VCaP (cell line): ENCODE measurements at regions not wholly inside any gene's neighbourhood (a gene's known extent, or its start where the extent isn't known, plus 50 kb on each side); places are given as distances from the start of the nearest gene placed in this dataset.
A peak's percentile ranks its signal among the peaks of the same experiment; 100 is the strongest.
"Not testable (repeated sequence)": the region's sequence is repeated elsewhere in the genome, so short reads cannot be mapped to it uniquely, and the experiment has no call there.

Experiments used
- H3K27ac ChIP-seq: fragments of 450-650 bp; 2 replicates; pipeline ENCODE4 v1.5.1; 2017
- TF ChIP-seq, protein P1 (sequence below): fragments of 450-650 bp; conservative IDR thresholded peaks from 2 replicates; pipeline ENCODE4 v1.5.1; 2017; ENCODE audit warnings: mild to moderate bottlenecking, moderate library complexity

DNA sequence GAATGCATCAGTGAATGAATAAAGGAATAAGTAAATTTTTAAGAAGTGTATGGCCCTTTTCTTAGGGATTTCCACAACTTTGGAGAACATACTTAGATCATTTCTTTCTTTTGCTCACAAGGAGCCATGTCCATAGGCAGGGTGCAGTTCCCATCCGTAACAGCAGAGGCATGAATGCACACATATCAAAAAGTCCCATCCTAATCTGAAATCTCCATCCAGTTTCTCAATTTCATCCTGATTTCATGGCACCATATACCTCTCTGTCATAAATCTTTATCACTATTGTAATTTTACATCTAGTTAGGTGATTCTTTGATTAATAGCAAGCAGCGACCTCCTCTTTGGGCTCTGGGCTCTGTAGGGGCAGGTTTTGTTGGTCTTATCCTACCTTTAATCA lies 359.2 kb downstream of the RRAGC start:
- TF ChIP-seq, protein P1, sequence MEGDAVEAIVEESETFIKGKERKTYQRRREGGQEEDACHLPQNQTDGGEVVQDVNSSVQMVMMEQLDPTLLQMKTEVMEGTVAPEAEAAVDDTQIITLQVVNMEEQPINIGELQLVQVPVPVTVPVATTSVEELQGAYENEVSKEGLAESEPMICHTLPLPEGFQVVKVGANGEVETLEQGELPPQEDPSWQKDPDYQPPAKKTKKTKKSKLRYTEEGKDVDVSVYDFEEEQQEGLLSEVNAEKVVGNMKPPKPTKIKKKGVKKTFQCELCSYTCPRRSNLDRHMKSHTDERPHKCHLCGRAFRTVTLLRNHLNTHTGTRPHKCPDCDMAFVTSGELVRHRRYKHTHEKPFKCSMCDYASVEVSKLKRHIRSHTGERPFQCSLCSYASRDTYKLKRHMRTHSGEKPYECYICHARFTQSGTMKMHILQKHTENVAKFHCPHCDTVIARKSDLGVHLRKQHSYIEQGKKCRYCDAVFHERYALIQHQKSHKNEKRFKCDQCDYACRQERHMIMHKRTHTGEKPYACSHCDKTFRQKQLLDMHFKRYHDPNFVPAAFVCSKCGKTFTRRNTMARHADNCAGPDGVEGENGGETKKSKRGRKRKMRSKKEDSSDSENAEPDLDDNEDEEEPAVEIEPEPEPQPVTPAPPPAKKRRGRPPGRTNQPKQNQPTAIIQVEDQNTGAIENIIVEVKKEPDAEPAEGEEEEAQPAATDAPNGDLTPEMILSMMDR, result peak; percentile 49
- no peak overlapping the region for H3K27ac ChIP-seq

DNA sequence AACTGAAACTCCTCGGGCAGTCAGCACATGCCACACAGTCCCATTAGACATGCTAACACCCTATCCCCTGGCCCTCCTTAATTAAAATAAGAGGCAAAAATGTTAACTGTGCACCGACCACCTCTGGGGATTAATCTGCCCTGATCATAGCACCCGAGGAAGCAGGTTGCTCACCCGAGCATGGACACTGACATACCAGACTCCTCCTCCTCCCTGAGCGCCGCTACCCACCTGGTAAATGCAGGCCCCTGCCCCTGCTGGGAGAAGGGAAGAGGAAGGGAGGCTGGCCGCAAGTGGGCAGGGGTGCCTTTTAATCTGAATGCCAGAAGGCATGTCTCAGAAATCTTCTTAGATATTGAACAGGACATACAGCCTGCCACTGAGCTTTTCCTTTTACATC lies 360.9 kb downstream of the RRAGC start:
- TF ChIP-seq, protein P1, result no peak

DNA sequence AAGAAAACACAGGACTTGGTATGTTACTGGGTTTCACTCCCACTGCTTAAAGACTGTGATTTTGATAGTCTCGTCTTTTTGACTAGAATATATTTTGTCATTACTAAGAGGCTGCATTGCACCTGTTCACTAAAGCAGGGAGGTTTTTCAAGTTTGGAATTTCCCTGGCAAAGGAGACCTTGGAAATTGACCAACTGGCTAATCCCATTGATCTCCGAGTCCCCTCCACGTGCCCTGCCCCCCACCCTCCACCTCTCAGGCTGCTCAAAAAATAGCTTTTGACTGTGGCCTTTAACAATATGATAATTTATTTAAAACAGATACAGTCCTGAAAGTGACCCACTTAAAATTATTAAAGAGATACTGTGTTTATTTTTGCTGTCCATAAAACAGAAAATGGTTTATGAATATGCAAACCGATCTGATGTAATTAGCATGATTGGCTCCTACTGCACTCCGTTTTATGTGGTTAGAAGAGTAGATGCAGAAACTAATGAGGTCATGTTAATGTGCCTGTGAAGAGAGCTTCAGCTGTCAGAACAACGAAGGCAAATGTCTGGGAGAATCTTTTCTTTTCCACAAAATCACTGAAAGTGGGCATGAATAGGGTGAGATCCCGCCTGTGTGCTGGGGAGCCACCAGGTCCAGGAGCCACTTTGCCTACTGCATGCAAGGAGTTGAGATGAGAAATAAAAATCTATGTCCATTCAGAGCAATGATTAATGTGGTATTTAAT lies 361.5 kb downstream of the RRAGC start:
- no peak overlapping the region for H3K27ac ChIP-seq
- TF ChIP-seq, protein P1, result no peak

More for the DNA sequence above, 360.9 kb downstream of the RRAGC start:
- no peak overlapping the region for H3K27ac ChIP-seq

DNA sequence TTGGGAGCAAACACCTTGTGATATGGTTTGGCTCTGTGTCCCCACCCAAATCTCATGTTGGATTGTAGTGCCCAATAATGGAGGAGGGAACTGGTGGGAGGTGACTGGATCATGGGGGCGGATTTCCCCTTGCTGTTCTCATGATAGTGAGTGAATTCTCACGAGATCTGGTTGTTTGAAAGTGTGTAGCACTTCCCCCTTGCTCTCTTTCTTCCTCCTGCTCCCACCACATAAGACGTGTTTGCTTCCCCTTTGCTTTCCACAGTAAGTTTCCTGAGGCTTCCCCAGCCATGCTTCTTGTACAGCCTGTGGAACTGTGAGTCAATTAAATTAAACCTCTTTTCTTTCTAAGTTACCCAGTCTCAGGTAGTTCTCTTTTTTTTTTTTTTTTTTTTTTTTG lies 366.3 kb downstream of the RRAGC start:
- H3K27ac ChIP-seq, result not testable (repeated sequence)

DNA sequence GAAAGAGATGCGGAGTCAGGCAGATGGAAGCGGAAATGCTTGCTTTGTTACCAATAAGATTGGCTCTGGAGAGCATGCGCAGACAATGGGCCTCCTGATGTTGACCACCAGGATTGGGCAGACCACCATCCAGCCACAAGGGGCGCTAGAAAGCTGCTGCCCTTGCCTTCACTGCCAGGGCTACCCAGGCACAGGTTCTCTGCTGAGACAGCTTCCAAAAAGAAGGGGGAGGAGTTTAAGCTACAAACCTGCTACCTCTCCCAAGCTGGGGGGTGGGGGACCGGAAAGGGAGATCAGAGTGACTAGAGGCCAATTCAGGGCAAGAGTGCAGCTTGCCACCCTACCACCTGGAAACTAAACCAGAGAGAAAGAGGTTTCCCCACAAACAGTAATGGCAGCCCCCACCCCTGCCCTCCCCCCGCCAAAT lies 369.7 kb downstream of the RRAGC start:
- no peak overlapping the region for H3K27ac ChIP-seq
- TF ChIP-seq, protein P1, result peak; percentile 73

DNA sequence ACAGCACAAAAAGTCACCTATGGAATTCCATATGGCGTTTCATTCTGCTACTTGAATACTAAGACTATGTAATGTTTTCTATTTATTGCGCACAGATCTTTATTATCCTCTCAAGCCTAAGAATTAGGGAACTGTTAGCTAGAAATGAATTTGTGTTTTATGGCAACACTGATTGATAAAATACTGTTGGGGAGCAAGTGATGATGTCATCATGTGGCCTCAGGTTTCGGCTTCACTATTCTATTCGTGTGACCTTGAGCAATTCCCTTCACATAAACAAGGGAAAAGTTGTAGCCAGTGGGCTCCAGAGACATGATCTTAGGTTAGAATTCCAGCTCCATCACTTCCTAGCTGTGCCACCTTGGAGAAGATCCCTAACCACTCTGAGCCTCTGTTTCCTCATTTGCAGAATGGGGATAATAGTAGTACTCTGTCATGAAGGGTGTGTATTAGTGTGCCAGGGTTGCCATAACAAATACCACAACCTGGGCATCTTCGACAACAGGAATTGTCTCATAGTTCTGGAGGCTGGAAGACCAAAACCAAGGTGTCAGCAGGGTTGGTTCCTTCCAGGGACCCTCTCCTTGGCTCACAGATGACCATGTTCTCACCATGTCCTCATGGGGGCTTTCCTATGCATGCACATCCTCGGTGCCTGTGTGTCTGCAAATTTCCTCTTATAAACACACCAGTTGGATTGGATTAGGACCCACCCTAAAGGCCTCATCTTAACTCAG lies 371.2 kb downstream of the RRAGC start:
- TF ChIP-seq, protein P1, result no peak
- no peak overlapping the region for H3K27ac ChIP-seq

DNA sequence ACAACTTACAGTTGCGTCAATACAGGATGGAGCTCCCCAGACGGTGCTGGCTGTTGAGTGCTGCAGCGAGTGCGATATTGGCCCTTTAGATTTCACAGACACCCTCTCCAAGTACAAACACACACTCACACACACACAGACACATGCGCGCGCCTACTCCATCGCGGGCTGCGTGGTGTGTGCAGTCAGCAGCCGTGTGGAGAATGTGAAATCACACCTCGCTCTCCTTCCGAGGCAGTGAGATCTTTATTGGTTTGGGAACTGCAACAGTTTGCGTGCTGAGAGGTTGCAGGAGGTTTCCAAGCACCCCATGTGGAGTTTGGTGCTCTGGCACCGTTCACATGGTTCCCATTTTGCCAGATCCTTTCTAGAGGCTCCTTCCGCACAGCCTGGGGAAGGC lies 372.2 kb downstream of the RRAGC start:
- TF ChIP-seq, protein P1, result no peak
- no peak overlapping the region for H3K27ac ChIP-seq

DNA sequence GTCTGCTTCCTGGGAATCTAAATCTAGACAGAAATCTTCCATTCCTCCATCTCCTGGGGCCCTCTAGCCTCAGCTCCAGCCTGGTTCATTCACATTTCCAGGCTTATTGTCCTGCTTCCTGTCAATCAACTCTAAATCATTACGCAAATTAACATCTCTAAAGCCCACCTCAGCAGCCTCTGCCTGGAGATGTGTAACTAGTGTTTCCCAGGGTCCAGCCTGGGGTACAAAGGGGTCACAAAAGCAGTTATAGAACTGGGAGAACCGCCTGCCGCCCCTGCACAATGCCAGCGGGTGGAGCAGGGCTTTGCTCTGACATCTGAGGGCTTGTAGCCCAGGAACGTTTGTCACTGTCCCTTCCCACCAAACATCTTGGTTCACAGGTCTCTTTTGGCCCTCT lies 373.5 kb downstream of the RRAGC start:
- no peak overlapping the region for H3K27ac ChIP-seq
- TF ChIP-seq, protein P1, result no peak
